GM12878 (cell line): ENCODE measurements at regions not wholly inside any gene's neighbourhood (a gene's known extent, or its start where the extent isn't known, plus 50 kb on each side); places are given as distances from the start of the nearest gene placed in this dataset.

Experiments used
- ATAC-seq: fragments of 200-7000 bp; cut with Tn5 transposase; 3 replicates; pipeline ENCODE4 v1.9.1; 2020; ENCODE audit warnings: mild to moderate bottlenecking, moderate library complexity
- BruUV-seq: library from RNA; stranded (reverse); fragments of 400-500 nt; replicated peaks from 2 replicates; lab custom pipeline; 2021; lab: Mats Ljungman, UMichigan
- CTCF ChIA-PET: fragments of 300-600 bp; sonication (Branson Sonifier 250); formaldehyde crosslinking; extraction: SDS; loops from one replicate; lab custom pipeline; 2021; ENCODE audit warnings: inconsistent platforms; lab: Yijun Ruan, JAX
- POLR2A ChIA-PET: fragments of 350-600 bp; formaldehyde crosslinking; extraction: SDS; loops from one replicate; lab custom pipeline; 2021; ENCODE audit warnings: inconsistent platforms; lab: Charles Lee
- RAD21 ChIA-PET: fragments of 300-600 bp; sonication (Branson Sonifier 250); formaldehyde crosslinking; loops from one replicate; lab custom pipeline; 2023; ENCODE audit warnings: antibody characterized with exemption; ENCODE audit not compliant: unreplicated experiment; lab: Charles Lee
- SMC1A ChIA-PET: fragments of 300-600 bp; sonication (Branson Sonifier 250); formaldehyde crosslinking; loops from one replicate; lab custom pipeline; 2023; ENCODE audit not compliant: unreplicated experiment, uncharacterized antibody; lab: Charles Lee
- DNase-seq: peaks from one replicate; pipeline ENCODE4 v3.0.0-alpha.2; 2011; ENCODE audit warnings: low read depth, low spot score
- FAIRE-seq: peaks from 3 replicates; lab custom pipeline; 2011; peaks lifted over from hg19 to GRCh38; lab: Jason Lieb, UNC
- H2AFZ ChIP-seq: 2 replicates; pipeline ENCODE4 v1.6.0; 2011; ENCODE audit warnings: low read depth, low read length, control low read depth; ENCODE audit not compliant: control insufficient read depth
- H3K27ac ChIP-seq: 2 replicates; pipeline ENCODE4 v1.5.1; 2011; ENCODE audit warnings: control low read depth; ENCODE audit not compliant: control insufficient read depth, insufficient read depth
- H3K27me3 ChIP-seq, 2 experiments: replicated peaks in 1 of 2; 2 replicates each; pipeline versions ENCODE4 v1.6.0 to v1.6.1; 2011; ENCODE audit warnings: low read length in 1 of 2; ENCODE audit not compliant: control insufficient read depth in 2 of 2, insufficient read depth in 2 of 2
- H3K36me3 ChIP-seq, 2 experiments: 2 replicates each; pipeline ENCODE4 v1.5.1; 2011; ENCODE audit warnings: low read length in 1 of 2; ENCODE audit not compliant: control insufficient read depth in 2 of 2, insufficient read depth in 2 of 2
- H3K4me1 ChIP-seq: 2 replicates; pipeline ENCODE4 v1.6.1; 2011; ENCODE audit warnings: mild to moderate bottlenecking, low read length, moderate library complexity, mixed read lengths; ENCODE audit not compliant: control insufficient read depth, insufficient read depth
- H3K4me2 ChIP-seq: 2 replicates; pipeline ENCODE4 v1.6.0; 2011; ENCODE audit warnings: control low read depth; ENCODE audit not compliant: control insufficient read depth, insufficient read depth
- H3K4me3 ChIP-seq: fragments of 200-600 bp; sonication (generic); 2 replicates; pipeline ENCODE4 v1.5.1; 2016
- H3K79me2 ChIP-seq: 2 replicates; pipeline ENCODE4 v1.6.0; 2011; ENCODE audit warnings: low read length; ENCODE audit not compliant: control insufficient read depth, insufficient read depth
- H3K9ac ChIP-seq: 2 replicates; pipeline ENCODE4 v1.8.0; 2011; ENCODE audit warnings: low read length, control low read depth, mixed read lengths; ENCODE audit not compliant: control insufficient read depth, insufficient read depth
- H3K9me3 ChIP-seq: replicated peaks from 3 replicates; pipeline ENCODE4 v1.5.1; 2011; ENCODE audit warnings: mild to moderate bottlenecking, low read length; ENCODE audit not compliant: control insufficient read depth, insufficient read depth
- H4K20me1 ChIP-seq: 2 replicates; pipeline ENCODE4 v1.6.0; 2011; ENCODE audit not compliant: control insufficient read depth, insufficient read depth
- BMI1 ChIP-seq: fragments of 450-650 bp; IDR thresholded peaks from 2 replicates; pipeline ENCODE4 v1.6.1; 2016; ENCODE audit warnings: mild to moderate bottlenecking, moderate library complexity, borderline replicate concordance
- CBX5 ChIP-seq: sonication (generic); IDR thresholded peaks from 2 replicates; pipeline ENCODE4 v1.6.1; 2016; ENCODE audit warnings: low read depth, moderate library complexity, mild to moderate bottlenecking, inconsistent platforms
- E4F1 ChIP-seq: fragments of 450-650 bp; IDR thresholded peaks from 2 replicates; pipeline ENCODE4 v1.6.1; 2018; ENCODE audit warnings: borderline replicate concordance, mild to moderate bottlenecking; ENCODE audit not compliant: partially characterized antibody
- HDGF ChIP-seq: fragments of 450-650 bp; IDR thresholded peaks from 2 replicates; pipeline ENCODE4 v1.6.1; 2016; ENCODE audit warnings: antibody characterized with exemption
- MLLT1 ChIP-seq: fragments of 450-650 bp; IDR thresholded peaks from 2 replicates; pipeline ENCODE4 v1.6.1; 2016; ENCODE audit warnings: mild to moderate bottlenecking
- MTA2 ChIP-seq: fragments of 450-650 bp; IDR thresholded peaks from 2 replicates; pipeline ENCODE4 v1.6.1; 2016; ENCODE audit warnings: low read depth, mild to moderate bottlenecking, moderate library complexity
- NFYA ChIP-seq: IDR thresholded peaks from 2 replicates; pipeline ENCODE4 v1.6.1; 2011; ENCODE audit warnings: low read depth, mild to moderate bottlenecking, low read length, improper control_type of control experiment, borderline replicate concordance
- POLR2AphosphoS2 ChIP-seq: IDR thresholded peaks from 2 replicates; pipeline ENCODE4 v1.6.1; 2011; ENCODE audit warnings: low read depth, mild to moderate bottlenecking, low read length, improper control_type of control experiment, moderate library complexity
- SREBF2 ChIP-seq: IDR thresholded peaks from 2 replicates; pipeline ENCODE4 v1.6.1; 2012; ENCODE audit warnings: mild to moderate bottlenecking, low read length
- TCF3 ChIP-seq: IDR thresholded peaks from 2 replicates; pipeline ENCODE4 v1.6.1; 2012; ENCODE audit warnings: low read depth, mild to moderate bottlenecking, low read length, borderline replicate concordance; ENCODE audit not compliant: insufficient read depth
- WGBS: methylation state at CpG from one replicate; pipeline ENCODE4 v1.1.6; 2016; ENCODE audit warnings: low lambda C conversion rate; ENCODE audit not compliant: insufficient replicate concordance, insufficient coverage; ENCODE audit errors: missing lambda C conversion rate; 5-methylcytosine and 5-hydroxymethylcytosine counted together
- in situ Hi-C: fragments of 300-500 bp; cut with MboI; formaldehyde crosslinking; loops from 9 replicates; pipeline ENCODE4 v1.14.3; 2018; ENCODE audit warnings: mixed read lengths
- intact Hi-C: fragments of 100-400 bp; cut with micrococcal nuclease; formaldehyde crosslinking; loops from one replicate; pipeline ENCODE4 v1.14.2; 2022; ENCODE audit not compliant: unreplicated experiment

- H3K27me3 ChIP-seq: no peaks in the 10 kb centered on the region
- FAIRE-seq (no peak), DNase-seq (no peak), ATAC-seq (no peak)
- in situ Hi-C loops: no loop called here
- H3K9ac ChIP-seq: no peak overlapping the region
- H3K79me2 ChIP-seq: no peaks in the 10 kb centered on the region
- intact Hi-C loops: no loop called here
- no peaks in the 10 kb centered on the region for H3K4me1 ChIP-seq
- no peaks in the 10 kb centered on the region for H4K20me1 ChIP-seq
- no peaks in the 10 kb centered on the region for H3K9me3 ChIP-seq
- no peaks in the 10 kb centered on the region for H3K36me3 ChIP-seq
- TF ChIP-seq NFYA (no peak), TCF3 (no peak)
- BruUV-seq: no TSS peak
- no peak overlapping the region for H3K4me3 ChIP-seq
- WGBS: 0% methylated on average over 5 of the region's 5 CpGs
- ChIA-PET SMC1A (no interaction called here), CTCF (no interaction called here), POLR2A (no interaction called here), RAD21 (no interaction called here)
- no peak overlapping the region for H3K27ac ChIP-seq
- H3K4me2 ChIP-seq: no peak overlapping the region
- no peak overlapping the region for H2AFZ ChIP-seq
These were observed 136.4 kb downstream of the SETD4 start for GRCh38 chr21:35923971-35924370.

GRCh38 chr21:35922618-35923017 is 137.7 kb downstream of the SETD4 start:
- Histone ChIP-seq H3K27ac (no peak overlapping the region), H3K9ac (no peak overlapping the region), H3K4me1 (no peaks in the 10 kb centered on the region), H3K9me3 (no peaks in the 10 kb centered on the region), H4K20me1 (no peaks in the 10 kb centered on the region), H3K79me2 (no peaks in the 10 kb centered on the region), H3K27me3 (no peaks in the 10 kb centered on the region), H3K4me2 (no peak overlapping the region), H3K4me3 (no peak overlapping the region), H3K36me3 (no peaks in the 10 kb centered on the region), H2AFZ (no peak overlapping the region)
- 36% methylated on average over 5 of the region's 5 CpGs for WGBS
- ChIA-PET POLR2A (no interaction called here), SMC1A (no interaction called here), CTCF (no interaction called here), RAD21 (no interaction called here)
- BruUV-seq: no TSS peak
- no peak for FAIRE-seq
- intact Hi-C loops: no loop called here
- in situ Hi-C loops: no loop called here
- DNase-seq: no peak
- no peak for ATAC-seq
- TF ChIP-seq E4F1: no peak
- no peak for TF ChIP-seq POLR2AphosphoS2
- TF ChIP-seq MTA2: no peak
- TF ChIP-seq CBX5: no peak
- TF ChIP-seq SREBF2: no peak
- no peak for TF ChIP-seq MLLT1
- no peak for TF ChIP-seq HDGF
- TF ChIP-seq BMI1: no peak
